HepG2 (cell line): ENCODE measurements at regions not wholly inside any gene's neighbourhood (a gene's known extent, or its start where the extent isn't known, plus 50 kb on each side); places are given as distances from the start of the nearest gene placed in this dataset.

Experiments used
- ATAC-seq: fragments of 200-7000 bp; cut with Tn5 transposase; 3 replicates; pipeline ENCODE4 v1.9.1; 2020; ENCODE audit warnings: mild to moderate bottlenecking, moderate library complexity
- BruUV-seq: library from RNA; stranded (reverse); fragments of 400-500 nt; replicated peaks from 2 replicates; lab custom pipeline; 2021; lab: Mats Ljungman, UMichigan
- CTCF ChIA-PET: fragments of 300-600 bp; formaldehyde crosslinking; extraction: SDS; loops from one replicate; lab custom pipeline; 2021; ENCODE audit warnings: low total read pairs, inconsistent platforms, low intra/inter-chr PET ratio; lab: Yijun Ruan, JAX
- POLR2A ChIA-PET: fragments of 350-600 bp; sonication (Branson Sonifier 250); formaldehyde crosslinking; loops from one replicate; lab custom pipeline; 2020; ENCODE audit warnings: antibody characterized with exemption, inconsistent platforms; lab: Yijun Ruan, JAX
- DNase-seq: peaks from one replicate; pipeline ENCODE4 v3.0.0-alpha.2; 2015; ENCODE audit warnings: low spot score
- FAIRE-seq: peaks from 3 replicates; lab custom pipeline; 2011; peaks lifted over from hg19 to GRCh38; lab: Jason Lieb, UNC
- H2AFZ ChIP-seq: one replicate; pipeline ENCODE4 v1.6.1; 2011; ENCODE audit warnings: low read length, inconsistent platforms
- H3K27ac ChIP-seq: fragments of 300-600 bp; 3 replicates; pipeline ENCODE4 v1.8.0; 2011; ENCODE audit warnings: mixed run types, mild to moderate bottlenecking, mixed read lengths, low read length, inconsistent platforms; ENCODE audit not compliant: insufficient read depth; ENCODE audit errors: extremely low read length
- H3K27me3 ChIP-seq, 2 experiments: fragments of 200-600 bp in 1 of 2; 2 replicates in 1 of 2; 3 replicates in 1 of 2; pipeline versions ENCODE4 v1.6.0 to v1.8.0; 2011; ENCODE audit warnings: low read length in 2 of 2, mild to moderate bottlenecking in 2 of 2, moderate library complexity in 2 of 2, inconsistent platforms in 1 of 2; ENCODE audit not compliant: insufficient read depth in 2 of 2, control insufficient read depth in 1 of 2
- H3K36me3 ChIP-seq, 2 experiments: fragments of 200-600 bp in 1 of 2; replicated peaks in 1 of 2; 2 replicates in 1 of 2; 3 replicates in 1 of 2; pipeline versions ENCODE4 v1.5.1 to v1.8.0; 2011; ENCODE audit warnings: low read length in 2 of 2, inconsistent platforms in 1 of 2; ENCODE audit not compliant: insufficient read depth in 2 of 2, control insufficient read depth in 1 of 2
- H3K4me1 ChIP-seq: 2 replicates; pipeline ENCODE4 v1.5.1; 2012; ENCODE audit warnings: low read length, inconsistent platforms; ENCODE audit not compliant: insufficient read depth
- H3K4me2 ChIP-seq: 2 replicates; pipeline ENCODE4 v1.6.0; 2011; ENCODE audit warnings: low read depth, low read length, inconsistent platforms
- H3K4me3 ChIP-seq, 3 experiments: fragments of 200-600 bp in 1 of 3; sonication (generic), shearing (Covaris generic) in 1 of 3; replicated peaks in 1 of 3; 2 replicates each; pipeline ENCODE4 v1.5.1; 2011 to 2016; ENCODE audit warnings: low read length in 3 of 3, inconsistent platforms in 2 of 3, low read depth in 2 of 3, mild to moderate bottlenecking in 2 of 3, control low read depth in 1 of 3, mixed read lengths in 1 of 3; ENCODE audit not compliant: insufficient read depth in 1 of 3
- H3K79me2 ChIP-seq: one replicate; pipeline ENCODE4 v1.6.1; 2011; ENCODE audit warnings: low read length, inconsistent platforms; ENCODE audit not compliant: insufficient read depth
- H3K9ac ChIP-seq: 2 replicates; pipeline ENCODE4 v1.6.0; 2011; ENCODE audit warnings: mild to moderate bottlenecking, low read depth, low read length, inconsistent platforms; ENCODE audit not compliant: insufficient read depth
- H3K9me3 ChIP-seq: 2 replicates; pipeline ENCODE4 v1.5.1; 2012; ENCODE audit warnings: mild to moderate bottlenecking, low read length
- H4K20me1 ChIP-seq: 2 replicates; pipeline ENCODE4 v1.6.0; 2011; ENCODE audit warnings: inconsistent platforms, mild to moderate bottlenecking, low read length, moderate library complexity; ENCODE audit not compliant: insufficient read depth
- BRCA1 ChIP-seq: sonication (generic); formaldehyde crosslinking; IDR thresholded peaks from 2 replicates; pipeline ENCODE4 v1.4.0; 2020; ENCODE audit warnings: missing genetic modification reagents
- EED ChIP-seq: sonication (generic); formaldehyde crosslinking; IDR thresholded peaks from 2 replicates; pipeline ENCODE4 v1.5.0; 2020; ENCODE audit warnings: mild to moderate bottlenecking, missing genetic modification reagents
- PHF8 ChIP-seq: sonication (generic); formaldehyde crosslinking; IDR thresholded peaks from 2 replicates; pipeline ENCODE4 v1.5.0; 2020; ENCODE audit warnings: missing genetic modification reagents
- SMYD3 ChIP-seq: sonication (generic); formaldehyde crosslinking; IDR thresholded peaks from 2 replicates; pipeline ENCODE4 v1.8.1; 2023; ENCODE audit warnings: mild to moderate bottlenecking, missing genetic modification reagents
- SNRNP70 ChIP-seq: fragments of 200-400 bp; formaldehyde crosslinking; IDR thresholded peaks from 2 replicates; pipeline ENCODE4 v1.6.1; 2017; ENCODE audit warnings: mild to moderate bottlenecking, low read depth, low read length, moderate library complexity
- TBL1XR1 ChIP-seq: fragments of 150-350 bp; IDR thresholded peaks from 2 replicates; pipeline ENCODE4 v1.6.1; 2014; ENCODE audit warnings: borderline replicate concordance, low read length; ENCODE audit not compliant: partially characterized antibody
- ZNF24 ChIP-seq: fragments of 450-650 bp; IDR thresholded peaks from 2 replicates; pipeline ENCODE4 v1.6.1; 2017; ENCODE audit warnings: antibody characterized with exemption, mild to moderate bottlenecking
- ZNF253 ChIP-seq: sonication (generic); formaldehyde crosslinking; IDR thresholded peaks from 2 replicates; pipeline ENCODE4 v1.8.0; 2022; ENCODE audit warnings: mild to moderate bottlenecking, missing genetic modification reagents, borderline replicate concordance
- ZNF260 ChIP-seq: sonication (generic); formaldehyde crosslinking; IDR thresholded peaks from 2 replicates; pipeline ENCODE4 v1.4.0; 2020; ENCODE audit warnings: missing genetic modification reagents, low read depth, mild to moderate bottlenecking, borderline replicate concordance
- ZNF446 ChIP-seq: sonication (generic); formaldehyde crosslinking; IDR thresholded peaks from 2 replicates; pipeline ENCODE4 v1.5.0; 2020; ENCODE audit warnings: mild to moderate bottlenecking, missing genetic modification reagents
- ZNF792 ChIP-seq: IDR thresholded peaks from 2 replicates; pipeline ENCODE4 v1.6.1; 2016
- WGBS: methylation state at CpG from one replicate; pipeline ENCODE4 v1.1.6; 2017; ENCODE audit warnings: low lambda C conversion rate; 5-methylcytosine and 5-hydroxymethylcytosine counted together
- in situ Hi-C: cut with HindIII; loops from 2 replicates; pipeline ENCODE4 v1.10.0; 2017; ENCODE audit warnings: low pct_unique_long_range_greater_than_20kb; ENCODE audit not compliant: extremely low pct_ligation_motif_present
- intact Hi-C: fragments of 100-400 bp; cut with micrococcal nuclease; formaldehyde crosslinking; loops from one replicate; pipeline ENCODE4 v1.10.0; 2022; ENCODE audit not compliant: unreplicated experiment
- TF ChIP-seq, protein P1 (sequence below), 2 experiments: sonication (generic) in 1 of 2; formaldehyde crosslinking in 1 of 2; IDR thresholded peaks; 2 replicates each; pipeline versions ENCODE4 v1.4.0 to v1.6.1; 2018 to 2020; ENCODE audit warnings: missing genetic modification reagents in 2 of 2, borderline replicate concordance in 1 of 2, low read depth in 1 of 2, mild to moderate bottlenecking in 1 of 2, missing biosample characterization in 1 of 2
- TF ChIP-seq, protein P2 (sequence below): sonication (generic); formaldehyde crosslinking; IDR thresholded peaks from 2 replicates; pipeline ENCODE4 v1.8.1; 2022; ENCODE audit warnings: mild to moderate bottlenecking, missing genetic modification reagents

DNA sequence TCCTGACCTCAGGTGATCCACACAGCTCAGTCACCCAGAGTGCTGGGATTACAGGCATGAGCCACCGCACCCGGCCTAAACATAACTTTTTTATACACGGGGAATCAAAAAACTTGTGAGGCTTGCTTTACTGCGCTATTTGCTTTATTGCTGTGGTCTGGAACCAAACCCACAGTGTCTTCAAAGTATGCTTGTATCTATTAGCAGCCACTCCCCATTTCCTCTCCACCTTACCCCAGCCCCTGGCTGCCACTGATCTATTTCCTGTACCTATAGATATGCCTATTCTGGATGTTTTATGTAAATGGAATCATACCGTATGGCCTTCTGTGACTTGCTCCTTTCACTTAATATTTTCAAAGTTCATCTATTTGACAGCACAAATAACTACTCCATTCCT is 233.4 kb downstream of the BMP4 start:
- no peaks in the 10 kb centered on the region; a peak in 1 of 5 replicates for H3K27me3 ChIP-seq
- DNase-seq (no peak), FAIRE-seq (no peak), ATAC-seq (no peak)
- WGBS: 97% methylated on average over 5 of the region's 5 CpGs
- no TSS peak for BruUV-seq
- no peak overlapping the region for H3K9ac ChIP-seq
- no peaks in the 10 kb centered on the region for H3K79me2 ChIP-seq
- in situ Hi-C loops (no loop called here), intact Hi-C loops (no loop called here)
- no peak overlapping the region for H3K4me3 ChIP-seq
- POLR2A ChIA-PET: no interaction called here
- no peak overlapping the region for H3K27ac ChIP-seq
- H3K9me3 ChIP-seq: no peaks in the 10 kb centered on the region
- H3K36me3 ChIP-seq: no peaks in the 10 kb centered on the region
- no peaks in the 10 kb centered on the region for H4K20me1 ChIP-seq
- no peak overlapping the region for H3K4me2 ChIP-seq
- H2AFZ ChIP-seq: no peak overlapping the region
- TF ChIP-seq ZNF792 (no peak), BRCA1 (no peak), TBL1XR1 (no peak), ZNF260 (no peak), ZNF446 (CRISPR knock-in tag) (no peak), ZNF253 (CRISPR knock-in tag) (no peak), PHF8 (CRISPR knock-in tag) (no peak), SNRNP70 (no peak), SMYD3 (no peak), ZNF24 (no peak), EED (no peak)
- TF ChIP-seq, protein P1, sequence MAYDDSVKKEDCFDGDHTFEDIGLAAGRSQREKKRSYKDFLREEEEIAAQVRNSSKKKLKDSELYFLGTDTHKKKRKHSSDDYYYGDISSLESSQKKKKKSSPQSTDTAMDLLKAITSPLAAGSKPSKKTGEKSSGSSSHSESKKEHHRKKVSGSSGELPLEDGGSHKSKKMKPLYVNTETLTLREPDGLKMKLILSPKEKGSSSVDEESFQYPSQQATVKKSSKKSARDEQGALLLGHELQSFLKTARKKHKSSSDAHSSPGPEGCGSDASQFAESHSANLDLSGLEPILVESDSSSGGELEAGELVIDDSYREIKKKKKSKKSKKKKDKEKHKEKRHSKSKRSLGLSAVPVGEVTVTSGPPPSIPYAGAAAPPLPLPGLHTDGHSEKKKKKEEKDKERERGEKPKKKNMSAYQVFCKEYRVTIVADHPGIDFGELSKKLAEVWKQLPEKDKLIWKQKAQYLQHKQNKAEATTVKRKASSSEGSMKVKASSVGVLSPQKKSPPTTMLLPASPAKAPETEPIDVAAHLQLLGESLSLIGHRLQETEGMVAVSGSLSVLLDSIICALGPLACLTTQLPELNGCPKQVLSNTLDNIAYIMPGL (CRISPR knock-in tag; IDR thresholded peaks at IDR 0.05; ENCODE audit: borderline replicate concordance in 1 of 2, low read depth in 1 of 2): no peak
- TF ChIP-seq, protein P2, sequence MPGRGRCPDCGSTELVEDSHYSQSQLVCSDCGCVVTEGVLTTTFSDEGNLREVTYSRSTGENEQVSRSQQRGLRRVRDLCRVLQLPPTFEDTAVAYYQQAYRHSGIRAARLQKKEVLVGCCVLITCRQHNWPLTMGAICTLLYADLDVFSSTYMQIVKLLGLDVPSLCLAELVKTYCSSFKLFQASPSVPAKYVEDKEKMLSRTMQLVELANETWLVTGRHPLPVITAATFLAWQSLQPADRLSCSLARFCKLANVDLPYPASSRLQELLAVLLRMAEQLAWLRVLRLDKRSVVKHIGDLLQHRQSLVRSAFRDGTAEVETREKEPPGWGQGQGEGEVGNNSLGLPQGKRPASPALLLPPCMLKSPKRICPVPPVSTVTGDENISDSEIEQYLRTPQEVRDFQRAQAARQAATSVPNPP: no peak
- no peaks in the 10 kb centered on the region for H3K4me1 ChIP-seq
- CTCF ChIA-PET: no interaction called here
